Heart left ventricle (tissue), 13 donors: ENCODE measurements at regions not wholly inside any gene's neighbourhood (a gene's known extent, or its start where the extent isn't known, plus 50 kb on each side); places are given as distances from the start of the nearest gene placed in this dataset.

Source experiments
- POLR2A ChIP-seq, 2 donors: fragments of 450-650 bp; IDR thresholded peaks; one replicate each; pipeline ENCODE4 v1.6.1; 2017; ENCODE audit warnings: antibody characterized with exemption in 2 of 2, mild to moderate bottlenecking in 2 of 2, moderate library complexity in 2 of 2
- TF ChIP-seq, protein P1 (sequence below), 12 donors: fragments of 200-600 bp; sonication (generic) in 4 of 12; IDR thresholded peaks; one replicate each; pipeline versions ENCODE4 v1.5.0 to v1.8.0; 2018 to 2022; ENCODE audit warnings: antibody characterized with exemption in 12 of 12, mild to moderate bottlenecking in 5 of 12
- donor health status: ischemic (EF 13 %, LVEDD 7.1; RV severe dilation, severe dysfunction).
- donor health status: DM: no; HTN: yes; CAD: no.
- donor health status: DM: no; HTN: no; CAD: no.
- donor health status: ischemic (EF 25% LVEDD 6.9; RV normal size, moderate dysfunction).
- donor health status: ischemic (EF 25% LVEDD 5.7; RV mildly dilated, moderate dysfunction).
- donor health status: ischemic (EF 35%, LVEDD 5.7; RV mildly dilated, moderate dysfunction).
- donor health status: nonischemic (EF 11% LVEDD 7.7; RV severe dilation, severe dysfunction).
- donor health status: DM: yes; HTN: yes; CAD: no.
- donor health status: PGD.
- donor health status: ischemic (EF 29% LVEDD 5.4; RV normal size, mild dysfunction).
- donor health status: nonischemic (EF 23%, LVEDD 6.1; RV moderate dilation, normal function).

DNA sequence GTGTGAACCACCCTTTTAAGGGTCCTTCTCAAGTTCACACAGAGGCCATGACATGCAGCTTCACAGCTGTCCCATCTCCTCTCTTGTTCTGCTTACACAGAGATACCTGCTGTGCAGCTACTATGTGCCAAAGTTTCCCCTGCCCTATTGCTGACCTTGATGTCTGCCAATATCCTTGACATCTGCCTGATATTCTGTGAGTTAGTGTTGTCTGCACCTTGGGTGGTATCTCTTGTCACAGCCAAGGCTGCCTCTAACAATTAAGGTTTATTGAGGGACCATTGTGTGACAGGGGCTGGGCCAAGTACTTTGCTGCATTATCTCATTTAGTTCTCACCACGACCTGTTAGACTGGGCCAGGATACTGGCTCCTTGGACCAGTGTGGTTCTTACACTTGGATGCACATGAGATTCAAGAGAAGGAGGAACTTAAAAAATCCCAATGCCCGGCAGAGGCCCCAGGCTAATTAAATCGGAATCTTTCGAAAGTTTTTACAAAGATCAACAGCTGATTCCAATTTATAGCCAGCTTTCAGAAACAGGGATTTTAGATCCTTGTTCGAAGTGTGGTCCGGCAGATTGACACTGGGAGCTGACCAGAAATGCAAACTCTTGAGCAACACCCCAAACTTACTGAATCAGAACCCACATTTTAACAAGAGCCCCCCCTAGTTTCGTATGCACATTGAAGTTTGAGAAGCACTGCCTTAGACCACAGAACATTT, 178.6 kb downstream of the SATB1 start:
- TF ChIP-seq, protein P1, sequence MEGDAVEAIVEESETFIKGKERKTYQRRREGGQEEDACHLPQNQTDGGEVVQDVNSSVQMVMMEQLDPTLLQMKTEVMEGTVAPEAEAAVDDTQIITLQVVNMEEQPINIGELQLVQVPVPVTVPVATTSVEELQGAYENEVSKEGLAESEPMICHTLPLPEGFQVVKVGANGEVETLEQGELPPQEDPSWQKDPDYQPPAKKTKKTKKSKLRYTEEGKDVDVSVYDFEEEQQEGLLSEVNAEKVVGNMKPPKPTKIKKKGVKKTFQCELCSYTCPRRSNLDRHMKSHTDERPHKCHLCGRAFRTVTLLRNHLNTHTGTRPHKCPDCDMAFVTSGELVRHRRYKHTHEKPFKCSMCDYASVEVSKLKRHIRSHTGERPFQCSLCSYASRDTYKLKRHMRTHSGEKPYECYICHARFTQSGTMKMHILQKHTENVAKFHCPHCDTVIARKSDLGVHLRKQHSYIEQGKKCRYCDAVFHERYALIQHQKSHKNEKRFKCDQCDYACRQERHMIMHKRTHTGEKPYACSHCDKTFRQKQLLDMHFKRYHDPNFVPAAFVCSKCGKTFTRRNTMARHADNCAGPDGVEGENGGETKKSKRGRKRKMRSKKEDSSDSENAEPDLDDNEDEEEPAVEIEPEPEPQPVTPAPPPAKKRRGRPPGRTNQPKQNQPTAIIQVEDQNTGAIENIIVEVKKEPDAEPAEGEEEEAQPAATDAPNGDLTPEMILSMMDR (IDR thresholded peaks at IDR 0.05), result no peak
- no peak for TF ChIP-seq POLR2A (IDR thresholded peaks at IDR 0.05)
